ENCODE measurements at regions not wholly inside any gene's neighbourhood (a gene's known extent, or its start where the extent isn't known, plus 50 kb on each side); places are given as distances from the start of the nearest gene placed in this dataset.

- no peak for TF ChIP-seq KLF11 (CRISPR knock-in tag; IDR thresholded peaks at IDR 0.05)
- TF ChIP-seq SOX5 (CRISPR knock-in tag; IDR thresholded peaks at IDR 0.05; ENCODE audit: borderline replicate concordance), result no peak
- no peak for TF ChIP-seq CEBPB (IDR thresholded peaks at IDR 0.05; ENCODE audit: borderline replicate concordance, low read depth, low read length)
- no peak for TF ChIP-seq ZFX (CRISPR knock-in tag; IDR thresholded peaks at IDR 0.05; ENCODE audit: low read depth)
- TF ChIP-seq SNAPC5 (CRISPR knock-in tag; IDR thresholded peaks at IDR 0.05; ENCODE audit: borderline replicate concordance), result no peak
- no peak for TF ChIP-seq MAX (IDR thresholded peaks at IDR 0.05)
- TF ChIP-seq ZNF335 (CRISPR knock-in tag; IDR thresholded peaks at IDR 0.05), result no peak
- no peak for TF ChIP-seq SMC3 (IDR thresholded peaks at IDR 0.05; ENCODE audit: low read length)
Measured at GRCh38 chr16:60346256-60346655, 1612.1 kb upstream of the GOT2 start.

Data from HepG2 (cell line).